ENCODE measurements at regions not wholly inside any gene's neighbourhood (a gene's known extent, or its start where the extent isn't known, plus 50 kb on each side); places are given as distances from the start of the nearest gene placed in this dataset.

GRCh38 chr22:44406341-44407170 is 91.5 kb downstream of the RTL6 start:
- Histone ChIP-seq H3K27me3 (replicated peaks; ENCODE audit: control insufficient read depth, insufficient read depth, low read length) (no peaks in the 10 kb centered on the region; the same call in 1 of the 2 replicates), H3K4me3 (replicated peaks; ENCODE audit: low read depth, low read length) (no peak overlapping the region), H3K36me3 (ENCODE audit: control insufficient read depth, insufficient read depth, low read length) (no peaks in the 10 kb centered on the region)
- TF ChIP-seq, protein P1, sequence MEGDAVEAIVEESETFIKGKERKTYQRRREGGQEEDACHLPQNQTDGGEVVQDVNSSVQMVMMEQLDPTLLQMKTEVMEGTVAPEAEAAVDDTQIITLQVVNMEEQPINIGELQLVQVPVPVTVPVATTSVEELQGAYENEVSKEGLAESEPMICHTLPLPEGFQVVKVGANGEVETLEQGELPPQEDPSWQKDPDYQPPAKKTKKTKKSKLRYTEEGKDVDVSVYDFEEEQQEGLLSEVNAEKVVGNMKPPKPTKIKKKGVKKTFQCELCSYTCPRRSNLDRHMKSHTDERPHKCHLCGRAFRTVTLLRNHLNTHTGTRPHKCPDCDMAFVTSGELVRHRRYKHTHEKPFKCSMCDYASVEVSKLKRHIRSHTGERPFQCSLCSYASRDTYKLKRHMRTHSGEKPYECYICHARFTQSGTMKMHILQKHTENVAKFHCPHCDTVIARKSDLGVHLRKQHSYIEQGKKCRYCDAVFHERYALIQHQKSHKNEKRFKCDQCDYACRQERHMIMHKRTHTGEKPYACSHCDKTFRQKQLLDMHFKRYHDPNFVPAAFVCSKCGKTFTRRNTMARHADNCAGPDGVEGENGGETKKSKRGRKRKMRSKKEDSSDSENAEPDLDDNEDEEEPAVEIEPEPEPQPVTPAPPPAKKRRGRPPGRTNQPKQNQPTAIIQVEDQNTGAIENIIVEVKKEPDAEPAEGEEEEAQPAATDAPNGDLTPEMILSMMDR (IDR thresholded peaks at IDR 0.05; ENCODE audit: insufficient read depth, low read length, poor library complexity, severe bottlenecking) = no peak
- DNase-seq (ENCODE audit: extremely low read depth, insufficient read length) = no peak

DNA sequence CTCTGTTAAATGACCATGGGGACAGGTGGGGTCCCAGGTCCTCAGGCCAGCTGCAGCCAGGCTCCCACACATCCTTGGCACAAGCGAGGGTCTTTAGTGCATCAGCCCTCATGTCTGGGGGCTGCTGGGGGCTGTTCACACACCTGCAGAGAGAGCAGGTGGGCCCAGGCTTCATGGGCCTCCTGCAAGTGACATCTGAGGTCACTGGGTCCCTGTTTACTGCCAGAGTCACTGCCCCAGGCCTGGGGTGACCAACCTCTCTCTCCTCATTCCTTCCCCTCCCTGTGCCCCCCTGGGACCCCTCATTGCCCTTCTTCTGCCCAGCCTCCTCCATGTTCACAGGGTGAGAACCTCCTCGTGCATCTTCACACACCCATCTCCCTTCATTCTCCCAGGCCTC is 92.4 kb downstream of the RTL6 start:
- H3K4me3 ChIP-seq (replicated peaks; ENCODE audit: low read depth, low read length) = no peak overlapping the region
- no peaks in the 10 kb centered on the region; the same call in 1 of the 2 replicates for H3K27me3 ChIP-seq (replicated peaks; ENCODE audit: control insufficient read depth, insufficient read depth, low read length)
- TF ChIP-seq, protein P1 (IDR thresholded peaks at IDR 0.05; ENCODE audit: insufficient read depth, low read length, poor library complexity, severe bottlenecking) = no peak
- H3K36me3 ChIP-seq (ENCODE audit: control insufficient read depth, insufficient read depth, low read length) = no peaks in the 10 kb centered on the region
- DNase-seq (ENCODE audit: extremely low read depth, insufficient read length) = no peak

- TF ChIP-seq, protein P1 (IDR thresholded peaks at IDR 0.05; ENCODE audit: insufficient read depth, low read length, poor library complexity, severe bottlenecking) = no peak
- Histone ChIP-seq H3K27me3 (replicated peaks; ENCODE audit: control insufficient read depth, insufficient read depth, low read length) (no peaks in the 10 kb centered on the region; the same call in 1 of the 2 replicates), H3K4me3 (replicated peaks; ENCODE audit: low read depth, low read length) (no peak overlapping the region), H3K36me3 (ENCODE audit: control insufficient read depth, insufficient read depth, low read length) (no peaks in the 10 kb centered on the region)
- no peak for DNase-seq (ENCODE audit: extremely low read depth, insufficient read length)
Observed at GRCh38 chr22:44404341-44405020, 91.7 kb upstream of the SHISAL1 start.

DNA sequence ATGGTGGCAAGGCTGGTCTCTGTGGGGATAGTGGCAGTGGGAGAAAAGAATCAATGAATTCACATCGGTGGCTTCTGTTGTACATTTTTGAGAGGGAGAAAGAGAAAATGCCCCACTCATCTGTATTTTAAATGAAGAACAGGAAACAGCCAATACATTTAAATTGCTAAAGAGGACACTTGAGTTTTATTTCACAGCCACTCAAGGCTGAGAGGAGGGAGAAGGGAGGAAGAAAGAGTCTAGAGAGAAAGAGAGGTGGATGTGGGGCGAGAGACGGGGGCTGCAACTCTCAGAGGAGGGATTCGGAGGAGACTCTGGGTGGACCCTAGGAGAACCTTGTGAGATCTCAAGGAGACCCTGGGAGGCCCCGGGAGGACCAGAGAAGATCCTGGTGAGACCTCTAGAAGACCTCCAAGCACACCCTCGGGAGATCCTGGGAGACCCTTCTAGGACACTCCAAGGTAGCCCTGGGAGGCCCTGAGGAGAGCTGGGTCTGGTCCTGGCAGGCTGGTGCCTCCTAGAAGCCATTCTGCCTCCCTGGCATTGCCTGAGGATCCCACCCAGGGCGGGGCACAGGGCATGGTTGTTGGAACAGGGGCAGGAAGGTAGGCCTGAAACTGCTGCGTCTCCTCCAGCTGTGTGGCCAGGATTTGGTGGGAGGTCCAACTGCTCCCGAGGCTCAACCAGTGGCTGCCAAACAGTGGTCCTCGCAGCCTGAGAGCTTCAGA is 91.0 kb upstream of the SHISAL1 start:
- no peak for DNase-seq (ENCODE audit: extremely low read depth, insufficient read length)
- Histone ChIP-seq H3K27me3 (replicated peaks; ENCODE audit: control insufficient read depth, insufficient read depth, low read length) (no peaks in the 10 kb centered on the region; the same call in 1 of the 2 replicates), H3K36me3 (ENCODE audit: control insufficient read depth, insufficient read depth, low read length) (no peaks in the 10 kb centered on the region), H3K4me3 (replicated peaks; ENCODE audit: low read depth, low read length) (no peak overlapping the region)
- TF ChIP-seq, protein P1 (IDR thresholded peaks at IDR 0.05; ENCODE audit: insufficient read depth, low read length, poor library complexity, severe bottlenecking) = no peak

DNA sequence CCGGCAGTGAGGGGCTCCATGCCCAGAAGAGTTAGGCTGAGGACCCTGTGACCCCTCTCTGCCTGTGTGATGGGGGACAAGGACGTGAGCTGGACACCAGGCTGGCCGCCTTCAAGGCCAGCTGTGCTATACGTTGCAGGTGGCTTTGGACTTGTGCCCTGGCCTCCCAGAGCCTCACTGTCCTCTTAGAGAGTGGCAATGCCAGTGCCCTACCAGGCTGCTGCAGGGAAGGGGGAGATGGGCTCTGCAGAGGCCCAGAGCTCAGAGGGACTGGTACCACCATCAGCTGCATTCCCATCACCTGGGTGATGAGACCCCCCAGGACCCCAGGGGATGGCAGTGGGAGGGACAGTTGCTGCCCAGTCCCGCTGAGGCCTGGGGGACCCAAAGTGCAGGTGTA is 90.4 kb upstream of the SHISAL1 start:
- TF ChIP-seq, protein P1 (IDR thresholded peaks at IDR 0.05; ENCODE audit: insufficient read depth, low read length, poor library complexity, severe bottlenecking) = no peak
- no peak for DNase-seq (ENCODE audit: extremely low read depth, insufficient read length)

More for the DNA sequence above, 90.4 kb upstream of the SHISAL1 start:
- no peaks in the 10 kb centered on the region for H3K36me3 ChIP-seq (ENCODE audit: control insufficient read depth, insufficient read depth, low read length)
- H3K27me3 ChIP-seq (replicated peaks; ENCODE audit: control insufficient read depth, insufficient read depth, low read length) = no peaks in the 10 kb centered on the region; the same call in 1 of the 2 replicates
- no peak overlapping the region for H3K4me3 ChIP-seq (replicated peaks; ENCODE audit: low read depth, low read length)

All from GM06990 (cell line).